GM23338 (cell line): ENCODE measurements at regions not wholly inside any gene's neighbourhood (a gene's known extent, or its start where the extent isn't known, plus 50 kb on each side); places are given as distances from the start of the nearest gene placed in this dataset.

Source experiments
- ATAC-seq: fragments of 200-7000 bp; cut with Tn5 transposase; 3 replicates; pipeline ENCODE4 v1.9.1; 2020
- DNase-seq: peaks from one replicate; pipeline ENCODE4 v3.0.0-alpha.2; 2015; ENCODE audit warnings: low spot score
- H2AFZ ChIP-seq: fragments of 200-600 bp; sonication (generic); 2 replicates; pipeline ENCODE4 v1.8.0; 2016; ENCODE audit warnings: antibody characterized with exemption, mild to moderate bottlenecking, moderate library complexity
- H3F3A ChIP-seq: fragments of 200-600 bp; sonication (generic); replicated peaks from 2 replicates; pipeline ENCODE4 v1.8.0; 2017; ENCODE audit warnings: antibody characterized with exemption, mixed run types, low read depth
- H3K27ac ChIP-seq: fragments of 200-600 bp; sonication (generic); 2 replicates; pipeline ENCODE4 v1.6.1; 2016; ENCODE audit warnings: low read depth
- H3K27me3 ChIP-seq: fragments of 200-600 bp; sonication (generic); 2 replicates; pipeline ENCODE4 v1.8.0; 2016; ENCODE audit warnings: mild to moderate bottlenecking, mixed run types, moderate library complexity; ENCODE audit not compliant: insufficient read depth
- H3K36me3 ChIP-seq: fragments of 200-600 bp; sonication (generic); 2 replicates; pipeline ENCODE4 v1.8.0; 2016; ENCODE audit warnings: mild to moderate bottlenecking; ENCODE audit not compliant: insufficient read depth
- H3K4me1 ChIP-seq: fragments of 200-600 bp; sonication (generic); 2 replicates; pipeline ENCODE4 v1.8.0; 2016; ENCODE audit warnings: mild to moderate bottlenecking, moderate library complexity; ENCODE audit not compliant: insufficient read depth
- H3K4me2 ChIP-seq: fragments of 200-600 bp; sonication (generic); 2 replicates; pipeline ENCODE4 v1.7.1; 2017; ENCODE audit warnings: mixed run types
- H3K4me3 ChIP-seq: fragments of 200-600 bp; sonication (generic); 2 replicates; pipeline ENCODE4 v1.6.1; 2016; ENCODE audit warnings: mixed run types
- H3K79me2 ChIP-seq: fragments of 200-600 bp; sonication (generic); replicated peaks from 2 replicates; pipeline ENCODE4 v1.8.0; 2017; ENCODE audit warnings: mild to moderate bottlenecking; ENCODE audit not compliant: insufficient read depth
- H3K9me2 ChIP-seq: fragments of 200-600 bp; sonication (generic); 2 replicates; pipeline ENCODE4 v1.8.0; 2017; ENCODE audit not compliant: insufficient read depth
- H4K20me1 ChIP-seq: fragments of 200-600 bp; sonication (generic); replicated peaks from 2 replicates; pipeline ENCODE4 v1.8.0; 2017; ENCODE audit warnings: mild to moderate bottlenecking; ENCODE audit not compliant: insufficient read depth
- H3K27ac Mint-ChIP-seq: 2 replicates; pipeline ENCODE4 v1.8.0; 2020; ENCODE audit warnings: inconsistent platforms, mild to moderate bottlenecking, moderate library complexity, mixed read lengths
- H3K27me3 Mint-ChIP-seq: 3 replicates; pipeline ENCODE4 v1.8.0; 2022; ENCODE audit warnings: low read depth, mild to moderate bottlenecking, moderate library complexity, mixed read lengths, inconsistent platforms; ENCODE audit not compliant: insufficient read depth, poor library complexity
- H3K36me3 Mint-ChIP-seq: 3 replicates; pipeline ENCODE4 v1.8.0; 2021; ENCODE audit warnings: low read depth, mild to moderate bottlenecking, inconsistent platforms, moderate library complexity, mixed read lengths
- H3K4me1 Mint-ChIP-seq: 3 replicates; pipeline ENCODE4 v1.8.0; 2020; ENCODE audit warnings: mild to moderate bottlenecking, inconsistent platforms, mixed read lengths
- H3K4me3 Mint-ChIP-seq: 3 replicates; pipeline ENCODE4 v1.8.0; 2021; ENCODE audit warnings: moderate library complexity, mild to moderate bottlenecking, inconsistent platforms, mixed read lengths
- H3K9me3 Mint-ChIP-seq: 3 replicates; pipeline ENCODE4 v1.8.0; 2020; ENCODE audit warnings: moderate library complexity, mild to moderate bottlenecking, inconsistent platforms, mixed read lengths
- CREB1 ChIP-seq: fragments of 250-450 bp; sonication (Bioruptor Pico); IDR thresholded peaks from 2 replicates; pipeline ENCODE4 v1.5.0; 2020; ENCODE audit warnings: low read depth, mild to moderate bottlenecking, moderate library complexity
- EZH2 ChIP-seq: fragments of 200-600 bp; sonication (generic); IDR thresholded peaks from one replicate; pipeline ENCODE4 v1.8.0; 2017; ENCODE audit warnings: antibody characterized with exemption, mild to moderate bottlenecking, low read depth; ENCODE audit not compliant: unreplicated experiment
- EZH2phosphoT487 ChIP-seq: fragments of 200-600 bp; sonication (generic); IDR thresholded peaks from one replicate; pipeline ENCODE4 v1.8.1; 2018; ENCODE audit warnings: antibody characterized with exemption; ENCODE audit not compliant: unreplicated experiment
- JUNB ChIP-seq: IDR thresholded peaks from one replicate; pipeline ENCODE4 v1.6.1; 2016; ENCODE audit warnings: antibody characterized with exemption; ENCODE audit not compliant: unreplicated experiment
- POLR2AphosphoS5 ChIP-seq: IDR thresholded peaks from 2 replicates; pipeline ENCODE4 v1.6.1; 2016; ENCODE audit warnings: antibody characterized with exemption, low read depth
- STAT1 ChIP-seq: IDR thresholded peaks from one replicate; pipeline ENCODE4 v1.6.1; 2016; ENCODE audit warnings: antibody characterized with exemption; ENCODE audit not compliant: unreplicated experiment
- ZNF114 ChIP-seq: fragments of 250-450 bp; sonication (Bioruptor Pico); IDR thresholded peaks from 2 replicates; pipeline ENCODE4 v1.5.0; 2020; ENCODE audit warnings: mild to moderate bottlenecking, moderate library complexity
- ZNF462 ChIP-seq: fragments of 250-450 bp; sonication (Bioruptor Pico); IDR thresholded peaks from 2 replicates; pipeline ENCODE4 v1.5.0; 2020; ENCODE audit warnings: mild to moderate bottlenecking, moderate library complexity

GRCh38 chr2:83866211-83866610, 592.9 kb downstream of the SUCLG1 start (continued):
- TF ChIP-seq ZNF462 (CRISPR knock-in tag) (no peak), STAT1 (no peak), POLR2AphosphoS5 (no peak), EZH2 (no peak), ZNF114 (CRISPR knock-in tag) (no peak), CREB1 (CRISPR knock-in tag) (no peak), JUNB (no peak)

- ATAC-seq (no peak), DNase-seq (no peak)
- no peaks in the 10 kb centered on the region for H3K4me1 ChIP-seq
- Mint-ChIP-seq H3K27ac (no peak overlapping the region), H3K36me3 (no peaks in the 10 kb centered on the region), H3K4me3 (no peak overlapping the region), H3K9me3 (no peaks in the 10 kb centered on the region), H3K27me3 (no peaks in the 10 kb centered on the region), H3K4me1 (peaks cover 6% of the 10 kb centered on the region; the same call in 2 of the 3 replicates)
- H2AFZ ChIP-seq = no peak overlapping the region
- no peaks in the 10 kb centered on the region for H3K79me2 ChIP-seq
- H3F3A ChIP-seq = no peaks in the 10 kb centered on the region
- H3K4me2 ChIP-seq = no peak overlapping the region
- H3K9me2 ChIP-seq = 0 out of 2 replicates have a peak, but pooled peaks cover 6% of the 10 kb centered on the region
- H3K36me3 ChIP-seq = no peaks in the 10 kb centered on the region
- H3K27me3 ChIP-seq = no peaks in the 10 kb centered on the region
- H3K4me3 ChIP-seq = no peak overlapping the region
- no peaks in the 10 kb centered on the region for H4K20me1 ChIP-seq
- H3K27ac ChIP-seq = no peak overlapping the region
- TF ChIP-seq CREB1 (CRISPR knock-in tag) (no peak), STAT1 (no peak), EZH2phosphoT487 (no peak), JUNB (no peak), ZNF462 (CRISPR knock-in tag) (no peak)
These were observed 596.5 kb downstream of the SUCLG1 start for GRCh38 chr2:83862600-83862999.
